H1 (cell line): ENCODE measurements at regions not wholly inside any gene's neighbourhood (a gene's known extent, or its start where the extent isn't known, plus 50 kb on each side); places are given as distances from the start of the nearest gene placed in this dataset.

Experiments used
- ATF2 ChIP-seq: IDR thresholded peaks from 2 replicates; pipeline ENCODE4 v1.6.1; 2012; ENCODE audit warnings: low read length, inconsistent platforms
- CBX5 ChIP-seq: fragments of 300-800, 300-1000 bp; sonication (generic); IDR thresholded peaks from 2 replicates; pipeline ENCODE4 v1.7.1; 2016; ENCODE audit warnings: antibody characterized with exemption, low read length, low read depth
- CBX8 ChIP-seq: fragments of 300-800, 300-1000 bp; sonication (generic); IDR thresholded peaks from 2 replicates; pipeline ENCODE4 v1.7.1; 2016; ENCODE audit warnings: low read depth, low read length, borderline replicate concordance
- KDM4A ChIP-seq: IDR thresholded peaks from one replicate; pipeline ENCODE4 v1.7.1; 2012; ENCODE audit warnings: low read depth, mild to moderate bottlenecking, moderate library complexity, low read length, inconsistent platforms; ENCODE audit not compliant: severe bottlenecking
- PHF8 ChIP-seq: fragments of 200-600 bp; sonication (generic); conservative IDR thresholded peaks from 2 replicates; pipeline ENCODE4 v1.7.1; 2012; ENCODE audit warnings: low read depth, mild to moderate bottlenecking, inconsistent platforms, low read length, moderate library complexity
- SIRT6 ChIP-seq: IDR thresholded peaks from one replicate; pipeline ENCODE4 v1.7.1; 2012; ENCODE audit warnings: low read length, inconsistent platforms
- TAF7 ChIP-seq: optimal IDR thresholded peaks from 2 replicates; pipeline ENCODE3; 2011; ENCODE audit warnings: low read depth, mild to moderate bottlenecking, inconsistent platforms, low read length, moderate library complexity, borderline replicate concordance
- TF ChIP-seq, protein P1 (sequence below): fragments of 300-600 bp; sonication (generic); IDR thresholded peaks from 2 replicates; pipeline ENCODE4 v1.7.1; 2012; ENCODE audit warnings: low read length, moderate library complexity, mild to moderate bottlenecking, inconsistent platforms; ENCODE audit not compliant: insufficient replicate concordance

GRCh38 chr17:63106050-63106449 is 140.0 kb downstream of the TANC2 start (continued):
- TF ChIP-seq, protein P1, sequence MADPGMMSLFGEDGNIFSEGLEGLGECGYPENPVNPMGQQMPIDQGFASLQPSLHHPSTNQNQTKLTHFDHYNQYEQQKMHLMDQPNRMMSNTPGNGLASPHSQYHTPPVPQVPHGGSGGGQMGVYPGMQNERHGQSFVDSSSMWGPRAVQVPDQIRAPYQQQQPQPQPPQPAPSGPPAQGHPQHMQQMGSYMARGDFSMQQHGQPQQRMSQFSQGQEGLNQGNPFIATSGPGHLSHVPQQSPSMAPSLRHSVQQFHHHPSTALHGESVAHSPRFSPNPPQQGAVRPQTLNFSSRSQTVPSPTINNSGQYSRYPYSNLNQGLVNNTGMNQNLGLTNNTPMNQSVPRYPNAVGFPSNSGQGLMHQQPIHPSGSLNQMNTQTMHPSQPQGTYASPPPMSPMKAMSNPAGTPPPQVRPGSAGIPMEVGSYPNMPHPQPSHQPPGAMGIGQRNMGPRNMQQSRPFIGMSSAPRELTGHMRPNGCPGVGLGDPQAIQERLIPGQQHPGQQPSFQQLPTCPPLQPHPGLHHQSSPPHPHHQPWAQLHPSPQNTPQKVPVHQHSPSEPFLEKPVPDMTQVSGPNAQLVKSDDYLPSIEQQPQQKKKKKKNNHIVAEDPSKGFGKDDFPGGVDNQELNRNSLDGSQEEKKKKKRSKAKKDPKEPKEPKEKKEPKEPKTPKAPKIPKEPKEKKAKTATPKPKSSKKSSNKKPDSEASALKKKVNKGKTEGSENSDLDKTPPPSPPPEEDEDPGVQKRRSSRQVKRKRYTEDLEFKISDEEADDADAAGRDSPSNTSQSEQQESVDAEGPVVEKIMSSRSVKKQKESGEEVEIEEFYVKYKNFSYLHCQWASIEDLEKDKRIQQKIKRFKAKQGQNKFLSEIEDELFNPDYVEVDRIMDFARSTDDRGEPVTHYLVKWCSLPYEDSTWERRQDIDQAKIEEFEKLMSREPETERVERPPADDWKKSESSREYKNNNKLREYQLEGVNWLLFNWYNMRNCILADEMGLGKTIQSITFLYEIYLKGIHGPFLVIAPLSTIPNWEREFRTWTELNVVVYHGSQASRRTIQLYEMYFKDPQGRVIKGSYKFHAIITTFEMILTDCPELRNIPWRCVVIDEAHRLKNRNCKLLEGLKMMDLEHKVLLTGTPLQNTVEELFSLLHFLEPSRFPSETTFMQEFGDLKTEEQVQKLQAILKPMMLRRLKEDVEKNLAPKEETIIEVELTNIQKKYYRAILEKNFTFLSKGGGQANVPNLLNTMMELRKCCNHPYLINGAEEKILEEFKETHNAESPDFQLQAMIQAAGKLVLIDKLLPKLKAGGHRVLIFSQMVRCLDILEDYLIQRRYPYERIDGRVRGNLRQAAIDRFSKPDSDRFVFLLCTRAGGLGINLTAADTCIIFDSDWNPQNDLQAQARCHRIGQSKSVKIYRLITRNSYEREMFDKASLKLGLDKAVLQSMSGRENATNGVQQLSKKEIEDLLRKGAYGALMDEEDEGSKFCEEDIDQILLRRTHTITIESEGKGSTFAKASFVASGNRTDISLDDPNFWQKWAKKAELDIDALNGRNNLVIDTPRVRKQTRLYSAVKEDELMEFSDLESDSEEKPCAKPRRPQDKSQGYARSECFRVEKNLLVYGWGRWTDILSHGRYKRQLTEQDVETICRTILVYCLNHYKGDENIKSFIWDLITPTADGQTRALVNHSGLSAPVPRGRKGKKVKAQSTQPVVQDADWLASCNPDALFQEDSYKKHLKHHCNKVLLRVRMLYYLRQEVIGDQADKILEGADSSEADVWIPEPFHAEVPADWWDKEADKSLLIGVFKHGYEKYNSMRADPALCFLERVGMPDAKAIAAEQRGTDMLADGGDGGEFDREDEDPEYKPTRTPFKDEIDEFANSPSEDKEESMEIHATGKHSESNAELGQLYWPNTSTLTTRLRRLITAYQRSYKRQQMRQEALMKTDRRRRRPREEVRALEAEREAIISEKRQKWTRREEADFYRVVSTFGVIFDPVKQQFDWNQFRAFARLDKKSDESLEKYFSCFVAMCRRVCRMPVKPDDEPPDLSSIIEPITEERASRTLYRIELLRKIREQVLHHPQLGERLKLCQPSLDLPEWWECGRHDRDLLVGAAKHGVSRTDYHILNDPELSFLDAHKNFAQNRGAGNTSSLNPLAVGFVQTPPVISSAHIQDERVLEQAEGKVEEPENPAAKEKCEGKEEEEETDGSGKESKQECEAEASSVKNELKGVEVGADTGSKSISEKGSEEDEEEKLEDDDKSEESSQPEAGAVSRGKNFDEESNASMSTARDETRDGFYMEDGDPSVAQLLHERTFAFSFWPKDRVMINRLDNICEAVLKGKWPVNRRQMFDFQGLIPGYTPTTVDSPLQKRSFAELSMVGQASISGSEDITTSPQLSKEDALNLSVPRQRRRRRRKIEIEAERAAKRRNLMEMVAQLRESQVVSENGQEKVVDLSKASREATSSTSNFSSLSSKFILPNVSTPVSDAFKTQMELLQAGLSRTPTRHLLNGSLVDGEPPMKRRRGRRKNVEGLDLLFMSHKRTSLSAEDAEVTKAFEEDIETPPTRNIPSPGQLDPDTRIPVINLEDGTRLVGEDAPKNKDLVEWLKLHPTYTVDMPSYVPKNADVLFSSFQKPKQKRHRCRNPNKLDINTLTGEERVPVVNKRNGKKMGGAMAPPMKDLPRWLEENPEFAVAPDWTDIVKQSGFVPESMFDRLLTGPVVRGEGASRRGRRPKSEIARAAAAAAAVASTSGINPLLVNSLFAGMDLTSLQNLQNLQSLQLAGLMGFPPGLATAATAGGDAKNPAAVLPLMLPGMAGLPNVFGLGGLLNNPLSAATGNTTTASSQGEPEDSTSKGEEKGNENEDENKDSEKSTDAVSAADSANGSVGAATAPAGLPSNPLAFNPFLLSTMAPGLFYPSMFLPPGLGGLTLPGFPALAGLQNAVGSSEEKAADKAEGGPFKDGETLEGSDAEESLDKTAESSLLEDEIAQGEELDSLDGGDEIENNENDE = no peak
- TF ChIP-seq CBX8 (no peak), PHF8 (no peak), TAF7 (no peak), ATF2 (no peak), CBX5 (no peak), SIRT6 (no peak), KDM4A (no peak)
